Cardiac muscle cell (in vitro differentiated cells and primary cell): ENCODE measurements at regions not wholly inside any gene's neighbourhood (a gene's known extent, or its start where the extent isn't known, plus 50 kb on each side); places are given as distances from the start of the nearest gene placed in this dataset.

Experiments
- DNase-seq, 2 donors: peaks; one replicate each; pipeline versions ENCODE4 v3.0.0 to v3.0.0-alpha.2; 2010 to 2017; ENCODE audit warnings: low read depth in 1 of 2, low spot score in 1 of 2
- H3K27ac ChIP-seq: fragments of 200-600 bp; sonication (generic); 2 replicates; pipeline ENCODE4 v1.5.1; 2016
- H3K27me3 ChIP-seq: fragments of 200-600 bp; sonication (generic); 2 replicates; pipeline ENCODE4 v1.6.0; 2016; ENCODE audit warnings: control low read depth
- H3K36me3 ChIP-seq: fragments of 200-600 bp; sonication (generic); 2 replicates; pipeline ENCODE4 v1.5.1; 2016; ENCODE audit warnings: control low read depth
- H3K4me1 ChIP-seq: fragments of 200-600 bp; sonication (generic); 2 replicates; pipeline ENCODE4 v1.8.1; 2017; ENCODE audit warnings: low read depth, mild to moderate bottlenecking, mixed run types
- H3K4me3 ChIP-seq: fragments of 200-600 bp; sonication (generic); 2 replicates; pipeline ENCODE4 v1.5.1; 2016; ENCODE audit warnings: mild to moderate bottlenecking
- H3K9me3 ChIP-seq: fragments of 200-600 bp; sonication (generic); 2 replicates; pipeline ENCODE4 v1.5.1; 2017; ENCODE audit warnings: low read depth, mild to moderate bottlenecking, control low read depth
- TF ChIP-seq, protein P1 (sequence below): IDR thresholded peaks from 2 replicates; pipeline ENCODE4 v1.5.1; 2012; ENCODE audit warnings: low read depth, mild to moderate bottlenecking, low read length

DNA sequence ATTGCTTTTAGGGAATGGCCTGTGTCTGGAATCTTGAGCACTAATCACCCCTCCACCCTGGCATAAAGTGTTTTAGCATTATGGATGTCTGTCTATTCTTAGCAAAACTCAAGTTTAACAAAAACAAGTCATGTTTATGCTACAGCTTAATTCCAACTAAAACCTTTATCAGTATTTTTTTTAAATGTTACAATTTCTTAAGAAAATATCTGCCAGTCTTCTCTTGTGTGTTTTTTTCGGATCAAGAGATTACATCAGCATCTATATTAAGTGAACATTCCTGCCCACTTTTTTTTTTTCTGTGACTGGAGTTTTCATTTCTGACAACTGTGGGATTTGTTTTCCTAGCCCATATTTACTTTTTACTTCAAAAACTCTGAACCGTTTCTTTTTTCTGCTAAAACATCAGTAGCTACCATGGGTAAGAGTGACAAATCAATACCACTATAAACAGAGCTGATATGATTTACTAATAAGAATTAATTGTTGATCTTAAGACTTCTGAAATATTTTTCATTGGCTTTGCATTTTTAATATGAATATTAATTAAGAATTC lies 94.3 kb downstream of the EDN1 start:
- no peak overlapping the region for H3K4me3 ChIP-seq
- no peak for DNase-seq
- H3K27me3 ChIP-seq = no peaks in the 10 kb centered on the region
- no peaks in the 10 kb centered on the region for H3K9me3 ChIP-seq
- H3K27ac ChIP-seq = no peak overlapping the region
- TF ChIP-seq, protein P1, sequence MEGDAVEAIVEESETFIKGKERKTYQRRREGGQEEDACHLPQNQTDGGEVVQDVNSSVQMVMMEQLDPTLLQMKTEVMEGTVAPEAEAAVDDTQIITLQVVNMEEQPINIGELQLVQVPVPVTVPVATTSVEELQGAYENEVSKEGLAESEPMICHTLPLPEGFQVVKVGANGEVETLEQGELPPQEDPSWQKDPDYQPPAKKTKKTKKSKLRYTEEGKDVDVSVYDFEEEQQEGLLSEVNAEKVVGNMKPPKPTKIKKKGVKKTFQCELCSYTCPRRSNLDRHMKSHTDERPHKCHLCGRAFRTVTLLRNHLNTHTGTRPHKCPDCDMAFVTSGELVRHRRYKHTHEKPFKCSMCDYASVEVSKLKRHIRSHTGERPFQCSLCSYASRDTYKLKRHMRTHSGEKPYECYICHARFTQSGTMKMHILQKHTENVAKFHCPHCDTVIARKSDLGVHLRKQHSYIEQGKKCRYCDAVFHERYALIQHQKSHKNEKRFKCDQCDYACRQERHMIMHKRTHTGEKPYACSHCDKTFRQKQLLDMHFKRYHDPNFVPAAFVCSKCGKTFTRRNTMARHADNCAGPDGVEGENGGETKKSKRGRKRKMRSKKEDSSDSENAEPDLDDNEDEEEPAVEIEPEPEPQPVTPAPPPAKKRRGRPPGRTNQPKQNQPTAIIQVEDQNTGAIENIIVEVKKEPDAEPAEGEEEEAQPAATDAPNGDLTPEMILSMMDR = no peak
- no peaks in the 10 kb centered on the region for H3K4me1 ChIP-seq
- H3K36me3 ChIP-seq = no peaks in the 10 kb centered on the region

DNA sequence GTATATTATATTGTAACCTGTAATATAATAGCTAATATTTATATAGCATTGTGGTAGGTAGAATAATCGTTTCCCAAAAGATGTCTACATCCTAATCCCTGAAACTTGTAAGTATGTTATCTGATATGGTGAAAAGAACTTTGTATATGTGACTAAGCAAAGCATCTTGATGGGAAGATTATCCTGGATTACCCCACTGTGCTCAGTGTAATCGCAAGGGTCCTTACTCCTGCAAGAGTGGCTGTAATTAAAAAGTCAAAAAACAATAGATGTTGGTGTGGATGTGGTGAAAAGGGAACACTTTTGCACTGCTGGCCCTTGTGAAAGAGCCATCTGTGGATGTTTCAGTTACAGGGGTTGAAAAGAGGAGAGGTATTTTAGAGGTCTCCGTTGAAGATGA lies 95.2 kb downstream of the EDN1 start:
- no peak overlapping the region for H3K4me3 ChIP-seq
- TF ChIP-seq, protein P1 = no peak

DNA sequence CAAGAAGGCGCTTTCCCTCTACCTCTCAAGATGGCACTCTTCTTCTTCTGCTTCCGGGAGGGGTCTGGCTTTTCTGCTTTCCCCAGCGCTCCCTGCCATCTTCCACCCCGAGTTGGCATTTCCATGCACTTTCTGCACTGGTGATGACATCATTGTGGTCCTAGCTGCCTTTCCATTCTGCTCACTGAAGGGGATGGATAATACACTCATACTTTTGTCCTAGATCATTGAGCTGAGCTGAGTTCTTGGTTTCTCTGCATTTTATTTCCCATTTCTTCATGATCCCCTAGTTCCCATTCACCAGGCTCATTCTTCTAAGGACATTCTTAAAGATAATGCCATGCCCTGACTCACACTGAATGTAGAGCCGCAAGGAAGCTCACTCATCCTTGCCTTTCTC lies 96.7 kb downstream of the EDN1 start:
- no peaks in the 10 kb centered on the region for H3K27me3 ChIP-seq
- no peak for DNase-seq
- TF ChIP-seq, protein P1 = no peak
- H3K9me3 ChIP-seq = no peaks in the 10 kb centered on the region
- H3K4me3 ChIP-seq = no peak overlapping the region
- no peaks in the 10 kb centered on the region for H3K4me1 ChIP-seq
- no peaks in the 10 kb centered on the region for H3K36me3 ChIP-seq
- no peak overlapping the region for H3K27ac ChIP-seq

More for the DNA sequence above, 95.2 kb downstream of the EDN1 start:
- Histone ChIP-seq H3K36me3 (no peaks in the 10 kb centered on the region), H3K4me1 (no peaks in the 10 kb centered on the region), H3K27me3 (no peaks in the 10 kb centered on the region), H3K9me3 (no peaks in the 10 kb centered on the region), H3K27ac (no peak overlapping the region)
- no peak for DNase-seq

DNA sequence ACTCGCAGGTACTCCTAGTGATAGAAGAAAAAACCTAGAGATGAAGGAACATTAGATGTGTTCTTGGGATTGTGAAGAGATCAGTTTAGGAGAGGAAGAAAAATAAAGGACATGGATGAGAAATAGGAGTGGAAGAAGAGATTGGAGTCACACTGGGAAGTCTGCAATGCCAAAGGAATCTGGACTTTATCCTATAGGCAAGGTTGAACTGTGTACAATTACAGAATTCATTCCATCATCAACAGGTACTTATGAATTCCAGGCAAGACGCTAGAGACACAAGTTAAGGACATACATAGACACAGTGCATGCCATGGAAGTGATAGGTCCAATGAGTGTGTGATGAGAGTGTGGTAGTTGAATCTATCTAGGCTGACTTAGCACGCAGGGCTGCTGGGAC lies 101.3 kb downstream of the EDN1 start:
- TF ChIP-seq, protein P1 = no peak
- DNase-seq = no peak
- H3K27ac ChIP-seq = no peak overlapping the region
- H3K4me1 ChIP-seq = no peaks in the 10 kb centered on the region
- H3K36me3 ChIP-seq = no peaks in the 10 kb centered on the region
- no peaks in the 10 kb centered on the region for H3K27me3 ChIP-seq
- H3K4me3 ChIP-seq = no peak overlapping the region
- H3K9me3 ChIP-seq = no peaks in the 10 kb centered on the region

DNA sequence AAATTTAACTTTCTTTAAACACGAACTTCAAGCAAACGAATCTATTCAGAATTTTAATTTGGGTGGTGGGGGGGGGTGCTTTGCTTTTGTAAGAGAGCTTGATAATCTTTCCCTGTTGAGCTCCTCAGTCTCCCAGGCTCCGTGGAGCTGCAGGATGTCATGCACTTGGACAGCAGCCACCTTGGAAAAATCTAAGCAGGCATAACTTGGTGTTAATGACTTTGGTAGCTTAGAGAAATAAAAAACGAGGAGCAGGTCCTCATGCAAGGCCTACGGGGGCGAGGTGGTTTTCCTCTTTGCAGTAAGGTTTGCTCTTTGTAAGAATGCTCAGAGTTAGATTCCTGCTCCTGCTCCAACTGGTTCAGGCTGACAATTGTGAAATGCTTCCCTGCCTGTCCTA lies 102.3 kb downstream of the EDN1 start:
- Histone ChIP-seq H3K36me3 (no peaks in the 10 kb centered on the region), H3K4me3 (no peak overlapping the region)

More for the DNA sequence above, 102.3 kb downstream of the EDN1 start:
- peak; percentile 2 to 27 for DNase-seq
- Histone ChIP-seq H3K4me1 (no peaks in the 10 kb centered on the region), H3K9me3 (no peaks in the 10 kb centered on the region), H3K27ac (no peak overlapping the region), H3K27me3 (no peaks in the 10 kb centered on the region)
- TF ChIP-seq, protein P1 = no peak
